ENCODE measurements at regions not wholly inside any gene's neighbourhood (a gene's known extent, or its start where the extent isn't known, plus 50 kb on each side); places are given as distances from the start of the nearest gene placed in this dataset.
"Not testable (repeated sequence)": the region's sequence is repeated elsewhere in the genome, so short reads cannot be mapped to it uniquely, and the experiment has no call there.

DNA sequence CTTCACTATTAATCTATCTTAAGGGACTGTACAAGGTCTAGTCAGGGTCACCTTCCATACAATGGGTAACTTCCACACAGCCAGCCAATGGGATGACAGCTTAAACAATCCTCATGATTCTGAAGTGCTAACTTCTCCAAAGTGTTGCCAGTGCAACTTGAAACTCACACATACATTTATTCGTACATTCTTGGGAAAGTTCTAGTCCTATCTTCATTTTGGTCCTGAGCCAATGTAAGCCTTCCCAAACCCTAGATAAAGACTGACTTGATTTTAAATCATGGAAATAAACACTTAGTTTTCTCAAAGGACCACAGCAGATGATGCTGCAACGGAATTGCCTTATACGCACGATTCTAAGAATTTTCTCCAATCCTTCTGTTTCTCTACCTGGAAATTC is 117.5 kb upstream of the COL1A2 start:
- DNase-seq = no peak

DNA sequence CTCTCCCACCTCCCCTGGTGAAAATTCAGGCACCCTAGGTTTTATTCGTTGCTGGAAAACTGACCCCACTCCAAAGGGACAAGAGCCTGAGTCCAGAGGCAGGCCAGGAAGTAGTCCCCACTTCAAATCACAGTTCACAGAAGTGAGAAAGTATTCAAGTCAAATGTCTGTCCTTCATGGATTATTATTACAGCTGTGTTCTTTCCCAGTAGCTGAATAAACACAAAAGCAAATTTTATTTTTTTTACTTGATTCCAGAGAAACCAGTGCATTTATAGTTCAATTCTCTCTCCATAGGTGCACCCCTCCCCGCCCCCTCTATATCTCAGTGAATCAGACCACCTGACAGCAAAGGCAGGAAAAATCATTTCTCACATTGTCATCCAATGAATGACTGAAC is 113.8 kb upstream of the COL1A2 start:
- DNase-seq = no peak

DNA sequence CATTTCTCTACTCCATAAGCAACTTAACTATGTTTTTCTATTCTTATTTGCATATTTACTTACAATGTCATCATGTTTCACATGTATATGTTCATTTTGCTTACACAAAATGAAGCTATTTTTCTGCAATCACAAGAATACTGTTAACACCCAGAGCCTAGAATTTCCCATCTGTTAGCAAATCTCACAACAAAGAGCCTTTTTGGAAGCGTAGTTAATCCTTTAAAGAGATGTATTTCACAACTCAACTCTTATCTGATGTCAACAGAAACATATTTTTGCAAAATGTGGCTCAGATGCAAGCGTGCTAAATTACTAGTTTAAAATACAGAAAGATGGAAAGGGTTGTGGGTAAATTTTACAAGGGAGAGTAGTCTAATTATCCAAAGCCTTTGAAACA is 110.6 kb upstream of the COL1A2 start:
- no peak for DNase-seq

DNA sequence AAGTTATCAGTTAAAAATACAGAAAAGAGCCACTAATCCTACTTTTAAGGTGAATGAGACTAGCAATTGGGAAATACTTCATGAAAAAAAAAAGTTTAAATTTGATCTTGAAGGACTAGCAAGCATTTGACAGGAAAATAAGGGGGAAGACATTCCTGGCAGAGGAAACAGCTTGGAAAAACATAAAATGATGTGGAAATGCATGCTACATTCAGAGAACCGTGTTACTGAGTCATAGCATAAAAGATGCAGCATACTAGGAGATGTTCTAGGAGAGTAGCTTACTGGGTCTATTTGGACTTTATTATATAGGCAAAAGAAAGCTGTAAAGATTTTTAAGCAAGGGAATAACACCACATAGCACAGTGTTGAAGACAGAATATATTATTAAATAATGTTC is 108.6 kb upstream of the COL1A2 start:
- peak; percentile 51 for DNase-seq

DNA sequence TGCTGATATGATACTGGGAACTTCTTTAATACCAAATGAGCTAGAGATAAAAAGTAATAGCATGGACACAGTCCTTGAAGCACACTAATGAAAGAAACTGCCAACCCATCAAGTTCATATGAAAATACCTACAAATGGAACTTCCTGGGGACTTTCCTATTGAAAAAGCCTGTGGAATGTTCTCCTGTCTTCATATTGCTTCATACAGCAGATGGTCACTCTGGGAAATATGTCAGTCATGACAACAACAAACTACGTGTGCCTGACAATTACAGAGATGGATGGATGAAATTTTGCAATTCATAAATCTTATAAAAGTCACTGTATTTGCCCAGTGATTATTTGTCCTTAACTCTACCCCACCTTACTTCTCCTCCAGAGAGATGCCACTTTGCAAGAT is 106.6 kb upstream of the COL1A2 start:
- DNase-seq = no peak

DNA sequence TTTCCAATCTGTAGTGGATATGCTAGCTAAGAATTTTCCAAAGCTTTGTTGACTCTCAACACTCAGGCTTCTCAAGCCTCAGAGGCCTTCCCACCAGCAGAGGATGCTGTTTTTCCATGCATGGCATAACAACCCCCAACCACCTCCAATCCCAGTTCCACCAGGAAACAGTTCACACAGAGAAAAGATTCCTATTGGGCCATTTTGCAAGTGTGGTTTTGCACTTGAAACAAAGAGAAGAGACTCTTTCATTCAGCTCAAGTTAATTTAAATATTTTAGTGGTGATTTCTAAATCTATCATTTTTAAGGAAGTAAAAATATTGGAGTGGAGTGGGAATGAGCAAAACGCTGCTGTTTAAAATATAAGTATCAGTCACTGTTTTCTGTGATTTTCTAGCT is 105.6 kb upstream of the COL1A2 start:
- peak; percentile 87 for DNase-seq

DNA sequence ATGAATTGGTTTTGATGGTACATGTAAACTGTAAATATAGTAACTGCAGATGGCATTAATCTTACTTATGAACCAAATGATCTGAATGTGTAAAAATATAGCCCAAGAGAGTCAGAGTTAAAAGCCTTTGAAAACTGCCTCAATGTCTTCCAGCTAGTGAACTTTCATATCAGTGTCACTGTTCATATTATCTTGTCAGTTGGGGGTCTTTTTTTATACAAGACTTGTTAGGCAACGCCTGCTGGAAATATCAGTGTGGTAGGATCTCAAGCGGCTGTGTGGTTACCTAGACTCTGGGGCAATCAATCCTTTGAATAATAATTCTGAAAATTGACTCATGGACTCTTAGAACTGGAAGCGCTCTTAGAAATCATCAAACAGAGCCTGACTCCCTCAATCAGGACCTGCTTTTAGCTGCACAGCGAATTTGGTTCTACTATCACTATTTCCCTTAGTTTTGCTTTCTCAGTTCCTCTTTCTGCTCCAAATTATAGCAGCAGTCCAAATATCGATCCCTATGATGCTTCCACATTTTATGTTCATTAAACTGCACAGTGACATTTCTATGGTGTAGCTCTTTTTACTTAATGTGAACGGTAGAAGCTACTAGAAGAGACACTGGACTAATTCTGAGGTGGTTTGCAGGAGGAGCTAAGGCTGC is 100.1 kb upstream of the COL1A2 start:
- no peak for DNase-seq

DNA sequence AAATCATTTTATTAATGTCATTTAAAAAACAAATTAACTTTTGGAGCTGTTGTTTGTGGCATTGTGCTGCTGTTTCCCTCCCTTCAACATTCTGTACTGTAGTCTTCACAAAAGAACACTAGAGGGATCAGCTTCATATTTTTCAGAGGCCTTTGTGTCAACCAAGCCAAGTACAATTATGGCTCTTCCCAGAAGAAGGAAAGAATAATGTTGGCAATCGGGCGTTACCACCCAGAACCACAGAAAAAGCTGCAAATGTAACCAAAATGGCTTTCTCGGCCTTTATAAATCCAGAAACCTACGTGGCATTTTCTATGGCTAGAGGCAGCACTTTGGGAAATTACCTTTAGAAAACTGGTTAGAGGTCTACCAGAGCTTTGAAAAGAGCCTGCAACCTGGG is 98.8 kb upstream of the COL1A2 start:
- peak; percentile 89 for DNase-seq

DNA sequence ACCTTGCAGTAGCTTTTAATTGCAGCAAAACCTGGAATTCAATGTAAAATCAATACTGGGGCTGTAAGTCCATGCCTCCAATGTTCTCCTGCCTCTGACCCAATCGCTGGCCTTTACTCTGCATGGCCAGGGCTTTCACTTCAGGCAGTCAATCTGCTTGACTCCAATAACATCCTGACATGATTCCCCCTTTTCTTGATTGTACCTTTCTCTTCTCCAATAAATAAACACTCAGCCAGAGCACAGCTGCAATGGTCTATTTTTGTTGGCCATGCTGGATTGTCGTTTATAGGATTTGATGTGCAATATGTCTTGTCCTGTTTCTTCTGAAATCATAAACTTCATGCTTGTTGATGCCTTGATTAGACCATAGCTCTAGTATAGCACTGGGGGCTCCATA is 97.8 kb upstream of the COL1A2 start:
- no peak for DNase-seq

DNA sequence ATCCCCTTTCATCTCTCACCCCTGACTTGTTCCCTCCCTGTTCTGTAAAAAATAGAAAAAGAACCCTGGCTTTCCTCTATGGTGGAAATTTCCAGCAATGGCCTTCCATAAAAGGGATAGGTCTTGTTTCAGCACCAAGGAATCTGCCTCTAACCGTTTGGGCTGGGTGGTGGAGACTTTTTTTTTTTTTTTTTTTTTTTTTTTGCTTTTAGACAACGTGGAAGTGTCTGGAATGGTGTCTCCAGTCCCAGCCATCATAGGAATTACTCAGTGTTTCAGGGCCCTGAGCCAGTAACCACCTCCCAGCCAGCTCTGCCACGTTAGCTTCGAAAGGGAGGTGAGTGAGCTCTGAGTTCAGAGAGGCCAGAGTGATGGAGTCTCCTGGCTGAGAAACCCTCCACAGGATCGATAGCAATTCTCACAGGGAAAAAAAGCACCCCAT is 97.3 kb upstream of the COL1A2 start:
- DNase-seq = peak; percentile 99

DNA sequence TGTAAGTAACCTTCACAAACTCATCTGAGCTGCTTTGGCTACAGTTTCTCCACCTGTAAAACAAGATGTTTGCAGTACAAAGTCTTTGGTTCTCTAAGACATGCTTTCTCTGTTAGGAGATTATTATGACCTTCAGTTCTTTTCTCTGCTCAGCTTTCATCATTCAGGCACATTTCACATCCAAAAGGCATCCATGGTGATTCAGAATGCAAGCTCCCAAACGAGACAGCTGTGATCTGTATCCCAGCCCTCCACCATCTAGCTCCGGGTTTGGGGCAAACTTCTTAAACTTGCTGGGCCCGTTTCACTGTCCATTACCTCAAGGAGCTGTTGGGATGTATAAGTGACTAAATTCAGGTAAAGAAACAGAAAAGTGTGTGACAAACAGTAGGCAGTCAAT is 95.8 kb upstream of the COL1A2 start:
- peak; percentile 86 for DNase-seq

DNA sequence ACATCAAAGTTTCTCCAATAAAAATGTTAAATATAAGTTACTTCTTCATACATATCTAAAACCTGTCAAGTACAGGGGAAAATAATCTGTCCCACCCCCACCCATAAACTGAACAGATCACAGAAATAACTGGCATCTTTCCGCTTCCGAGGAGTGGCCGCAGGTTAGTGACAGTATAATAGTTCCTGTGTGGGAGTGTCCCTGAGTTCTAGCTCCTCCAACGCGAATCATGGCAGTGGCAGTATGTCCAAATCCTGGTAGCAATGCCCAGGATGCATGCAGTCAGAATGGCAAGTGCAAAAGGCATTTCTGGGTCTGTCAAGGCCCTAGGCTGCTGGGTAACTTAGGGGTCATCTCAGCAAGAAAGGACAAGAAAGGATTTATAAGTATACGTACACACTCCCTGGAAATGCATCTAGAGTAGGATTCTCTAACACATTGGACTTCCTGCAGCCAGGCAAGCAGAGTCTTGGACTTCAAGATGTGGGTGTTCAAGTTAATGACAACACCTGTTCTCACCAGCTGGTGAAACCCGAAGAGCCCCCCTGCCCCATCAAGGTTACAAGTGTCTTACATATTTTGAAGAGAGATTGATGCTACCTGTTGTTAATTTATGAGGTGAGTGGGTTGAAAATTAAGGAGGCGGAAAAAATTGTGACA is 94.4 kb upstream of the COL1A2 start:
- DNase-seq = no peak

DNA sequence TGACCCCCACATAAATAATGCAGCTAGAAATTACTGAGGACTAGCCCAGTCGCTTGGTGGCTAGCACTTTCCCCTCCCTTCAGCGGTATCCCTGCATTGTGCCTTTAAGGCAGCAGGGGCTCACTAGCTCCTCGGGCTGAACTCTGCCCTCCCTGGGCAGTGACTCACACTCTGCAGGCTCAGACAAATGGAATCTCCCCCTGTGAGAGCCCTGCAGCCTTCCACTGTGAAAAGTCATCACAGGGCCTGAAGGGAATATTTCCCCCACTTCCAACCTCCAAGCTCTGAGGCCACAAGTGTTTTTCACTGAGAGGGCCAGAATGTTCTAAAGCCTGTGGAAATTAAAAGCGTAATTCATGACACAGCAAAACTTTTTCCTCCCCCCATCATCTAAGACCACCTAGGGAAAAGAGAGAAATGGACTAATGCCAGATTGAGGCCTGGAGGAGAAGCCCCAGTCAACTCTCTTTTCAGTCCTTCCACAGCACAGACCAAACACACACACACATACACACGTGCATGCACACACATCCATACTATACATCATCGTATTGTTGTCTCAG is 93.6 kb upstream of the COL1A2 start:
- DNase-seq = peak; percentile 99

DNA sequence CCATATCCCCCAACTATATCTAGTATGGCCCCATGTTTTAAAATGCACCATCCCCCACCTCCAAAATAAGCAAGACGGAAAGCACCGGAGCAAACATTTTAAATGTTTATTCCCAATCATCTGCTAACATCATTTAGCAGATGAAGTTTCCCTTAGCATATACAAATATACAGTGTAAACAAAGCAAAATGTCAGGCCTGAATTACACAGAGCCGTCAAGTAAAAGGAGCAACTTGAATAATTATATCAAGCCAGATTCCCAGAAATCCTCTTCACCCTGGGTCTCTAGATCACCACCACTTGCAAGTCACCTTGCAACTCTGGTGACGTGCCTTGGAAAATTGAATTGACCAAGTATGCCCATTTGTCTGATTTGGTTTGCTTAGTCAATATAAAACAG is 91.6 kb upstream of the COL1A2 start:
- DNase-seq = no peak

DNA sequence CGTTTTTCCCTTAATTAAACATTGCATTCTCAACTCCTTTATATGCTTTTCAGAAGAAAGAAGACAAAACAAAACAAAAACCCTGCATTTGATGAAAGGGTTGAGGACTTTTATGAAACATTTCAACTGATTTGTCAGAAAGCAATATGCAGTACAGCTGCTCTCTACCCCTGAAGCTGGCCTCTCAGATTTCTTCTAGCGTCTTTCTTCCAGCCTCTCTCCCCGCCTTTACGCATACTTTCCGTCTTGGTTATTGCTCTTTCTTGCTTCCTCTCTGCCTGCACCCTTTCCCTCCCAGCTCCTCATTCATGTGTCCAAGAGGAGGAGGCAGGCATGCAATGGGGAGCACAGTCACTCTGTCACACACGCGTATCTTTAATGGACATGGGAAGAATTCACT is 91.0 kb upstream of the COL1A2 start:
- peak; percentile 89 for DNase-seq

DNA sequence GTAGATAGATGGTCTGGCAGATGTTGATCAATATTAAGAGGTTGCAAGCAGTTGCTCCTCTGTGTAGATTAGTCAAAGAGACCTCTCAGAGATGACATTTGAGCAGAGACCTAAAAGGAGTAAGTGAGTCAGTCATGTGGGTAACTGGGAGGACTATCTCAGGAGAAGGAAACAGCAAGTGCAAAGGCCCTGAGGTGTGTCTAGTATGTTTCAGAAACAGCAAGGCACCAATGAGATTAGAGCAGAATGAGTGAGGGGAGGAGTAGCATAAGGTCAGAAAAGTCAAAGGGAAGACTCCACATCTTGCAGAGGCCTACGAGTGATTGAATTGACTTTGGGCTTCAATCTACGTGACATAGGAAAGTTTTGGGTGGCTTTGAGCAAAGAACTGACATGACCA is 89.8 kb upstream of the COL1A2 start:
- no peak for DNase-seq

DNA sequence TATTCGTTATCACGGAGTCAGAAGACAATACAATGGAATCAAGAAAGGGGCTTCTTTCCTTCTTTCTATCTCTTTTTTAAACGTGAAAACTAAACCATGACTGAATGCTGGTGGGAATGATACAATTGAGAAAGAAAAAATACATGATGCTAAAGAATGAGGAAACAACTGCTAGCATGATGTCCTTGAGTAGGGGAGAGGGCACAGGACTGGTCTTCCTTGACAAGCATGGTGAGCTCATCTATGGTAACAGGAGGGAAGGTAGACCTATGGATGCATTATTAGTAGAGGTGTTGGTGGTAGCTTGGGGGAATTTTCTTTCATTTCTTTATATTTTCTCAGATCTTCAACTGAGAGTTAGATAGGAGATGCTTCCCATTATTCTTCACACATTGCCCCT is 88.9 kb upstream of the COL1A2 start:
- no peak for DNase-seq

DNA sequence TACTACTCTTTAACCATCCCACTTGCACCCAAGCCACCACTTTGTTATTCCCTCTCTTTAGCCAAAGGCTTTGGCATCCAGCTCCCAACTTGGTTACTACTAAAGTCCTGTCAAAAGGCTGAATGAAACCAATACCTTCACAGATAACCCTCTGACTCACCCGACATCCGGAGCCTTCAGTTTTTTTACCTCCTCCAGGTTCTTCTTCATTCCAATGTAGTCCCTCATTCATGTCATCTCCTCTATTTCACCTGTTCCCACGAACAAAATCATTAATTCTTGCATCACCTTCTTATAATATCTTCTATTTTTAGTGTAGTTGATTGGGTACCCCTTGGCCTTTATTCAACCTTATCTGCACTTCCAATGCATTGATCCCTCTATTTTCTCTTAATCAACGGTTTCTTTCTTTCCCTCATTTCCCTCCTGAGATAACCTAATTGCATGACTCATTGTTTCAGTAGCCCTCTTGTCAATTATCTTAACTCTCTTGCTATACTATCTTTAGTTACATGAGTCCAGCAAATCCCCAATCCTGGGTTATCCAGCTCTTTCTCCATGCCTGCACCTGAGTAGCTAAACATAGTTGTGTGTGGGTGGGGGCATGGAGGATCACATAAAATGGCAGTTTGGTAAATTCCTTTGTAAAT is 87.2 kb upstream of the COL1A2 start:
- DNase-seq = no peak

DNA sequence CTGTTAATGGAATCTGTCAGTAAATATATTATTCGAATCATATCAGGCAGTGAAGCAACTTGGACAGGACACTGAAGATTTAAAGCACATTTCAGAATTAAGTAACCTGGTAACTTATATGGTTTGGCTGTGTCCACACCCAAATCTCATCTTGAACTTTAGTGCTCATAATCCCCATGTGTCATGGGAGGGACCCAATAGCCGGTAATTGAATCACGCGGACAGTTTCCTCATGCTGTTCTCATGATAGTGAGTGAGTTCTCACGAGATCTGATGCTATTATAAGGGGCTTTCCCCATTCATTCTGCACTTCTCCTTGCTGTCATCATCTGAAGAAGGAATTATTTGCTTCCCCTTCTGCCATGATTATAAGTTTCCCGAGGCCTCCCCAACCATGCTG is 83.2 kb upstream of the COL1A2 start:
- DNase-seq = peak; percentile 49

DNA sequence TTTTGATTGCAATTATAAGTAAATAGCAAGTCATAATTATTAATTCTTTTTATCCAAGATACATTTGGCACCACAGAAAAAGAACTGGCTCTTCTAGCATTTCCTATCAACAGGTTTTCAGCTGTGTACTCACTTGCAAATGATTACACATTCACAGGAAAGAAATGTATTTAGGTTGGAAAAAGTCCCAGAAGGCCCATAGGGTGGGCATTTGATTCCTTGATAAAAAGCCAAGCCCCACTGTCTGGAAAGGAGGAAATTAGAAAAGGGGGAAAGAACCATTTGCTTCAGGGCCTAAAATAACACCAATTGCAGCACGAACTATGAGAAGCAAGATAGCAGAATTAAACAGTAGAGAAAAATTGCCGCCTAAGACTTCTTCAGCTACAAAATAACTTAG is 80.8 kb upstream of the COL1A2 start:
- peak; percentile 90 for DNase-seq

DNA sequence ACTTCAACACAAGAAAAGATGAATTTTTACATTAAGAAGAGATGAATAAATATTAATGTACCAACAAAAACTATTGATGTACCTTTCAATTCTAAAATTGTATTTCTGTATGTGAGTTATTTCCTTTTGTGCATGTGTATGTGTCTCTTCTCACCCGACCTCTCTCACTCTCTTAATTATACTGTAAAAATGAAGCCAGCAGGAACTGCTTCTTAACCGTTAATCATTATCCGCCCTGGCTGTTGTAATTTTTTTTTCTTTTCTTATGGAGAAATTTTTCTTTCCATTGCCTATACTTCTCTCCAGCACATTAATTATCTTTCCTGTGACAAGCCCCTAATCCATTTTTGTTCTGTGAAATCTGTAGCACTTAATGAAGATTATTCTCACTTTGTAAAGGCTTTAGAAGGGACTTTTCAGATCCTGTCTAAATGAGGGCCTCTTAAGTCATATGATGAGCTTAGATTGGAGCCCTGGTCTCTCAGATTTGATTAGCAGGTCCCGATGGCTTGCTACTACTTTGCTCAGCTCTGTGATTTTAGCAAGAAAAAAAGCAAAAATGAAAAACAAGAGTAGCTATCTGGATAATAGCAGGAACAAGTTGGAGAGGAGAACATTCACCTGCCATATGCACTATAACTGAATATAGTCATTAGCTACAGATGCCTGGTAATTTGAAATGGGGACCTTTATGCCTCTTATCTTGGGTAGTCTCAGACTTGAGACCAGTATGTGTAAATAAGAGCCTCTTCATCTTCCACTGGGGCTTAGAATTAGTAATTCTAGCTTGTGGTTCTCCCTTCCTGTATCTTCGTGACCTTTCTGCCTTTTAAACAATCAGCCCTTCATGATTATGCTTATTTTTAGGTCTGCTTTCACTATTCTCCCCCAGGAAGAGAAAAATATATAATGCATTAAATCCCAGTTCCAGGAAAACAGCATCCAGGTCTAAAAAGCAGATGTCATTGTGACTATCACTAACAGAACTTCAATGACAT is 80.0 kb upstream of the COL1A2 start:
- DNase-seq = no peak

DNA sequence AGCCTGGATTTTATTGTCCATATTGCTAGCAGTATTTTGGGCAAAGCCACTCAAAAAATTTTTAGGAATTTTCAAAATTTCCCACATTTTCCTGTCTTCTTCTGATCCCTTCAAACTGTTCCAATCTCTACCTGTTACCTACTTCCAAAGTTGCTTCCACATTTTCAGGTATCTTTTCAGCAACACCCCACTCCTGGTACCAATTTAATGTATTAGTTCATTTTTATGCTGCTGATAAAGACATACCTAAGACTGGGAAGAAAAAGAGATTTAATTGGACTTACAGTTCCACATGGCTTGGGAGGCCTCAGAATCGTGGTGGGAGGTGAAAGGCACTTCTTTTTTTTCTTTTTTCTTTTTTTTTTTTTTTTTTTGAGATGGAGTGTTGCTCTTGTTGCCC is 73.6 kb upstream of the COL1A2 start:
- DNase-seq = not testable (repeated sequence)

DNA sequence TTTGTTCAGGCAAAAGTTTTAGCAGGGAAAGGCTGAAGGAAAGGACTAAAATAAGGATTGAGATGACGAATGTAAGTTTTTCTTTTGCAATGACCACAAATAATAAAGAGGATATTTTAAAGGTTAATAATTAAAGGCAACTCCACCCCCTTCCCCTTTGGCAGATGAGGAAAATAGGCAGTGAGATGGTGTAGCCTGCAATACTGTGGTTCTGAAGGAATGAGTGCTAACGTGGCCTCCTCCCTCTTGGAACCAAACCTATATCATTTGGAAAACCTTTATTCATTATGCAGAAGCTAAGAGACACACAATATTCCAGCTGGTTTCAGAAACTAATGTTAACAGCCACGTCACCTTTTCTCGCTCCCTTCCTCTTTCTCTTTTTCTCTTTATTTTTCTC is 70.9 kb upstream of the COL1A2 start:
- DNase-seq = peak; percentile 44

Data from fibroblast of skin of right biceps (primary cell).